Globus pallidus (tissue), 1 donor: ENCODE measurements at regions not wholly inside any gene's neighbourhood (a gene's known extent, or its start where the extent isn't known, plus 50 kb on each side); places are given as distances from the start of the nearest gene placed in this dataset.

Experiments
- DNase-seq: peaks from one replicate; pipeline ENCODE4 v3.0.0-alpha.2; 2015; ENCODE audit warnings: low spot score

GRCh38 chr17:27244011-27244410 lies 49.9 kb upstream of the WSB1 start:
- no peak for DNase-seq
